ENCODE measurements at regions not wholly inside any gene's neighbourhood (a gene's known extent, or its start where the extent isn't known, plus 50 kb on each side); places are given as distances from the start of the nearest gene placed in this dataset.

- H3K27ac ChIP-seq (ENCODE audit: extremely low read length, insufficient read depth, low read length) = no peak overlapping the region
- no peaks in the 10 kb centered on the region for H3K79me2 ChIP-seq (ENCODE audit: insufficient read depth, low read length)
- ATAC-seq (no peak), DNase-seq (ENCODE audit: low spot score) (no peak), FAIRE-seq (no peak)
- no peak overlapping the region for H3K9ac ChIP-seq (ENCODE audit: insufficient read depth, low read depth, low read length)
- H3K4me2 ChIP-seq (ENCODE audit: low read depth, low read length) = no peak overlapping the region
- no peaks in the 10 kb centered on the region for H3K27me3 ChIP-seq (ENCODE audit: control insufficient read depth in 1 of 2, insufficient read depth in 2 of 2, low read length in 2 of 2)
- H3K4me3 ChIP-seq (replicated peaks in 1 of 3; ENCODE audit: insufficient read depth in 1 of 3, low read depth in 2 of 3, low read length in 3 of 3) = no peak overlapping the region
- peaks cover 31% of the 10 kb centered on the region for H3K9me3 ChIP-seq (ENCODE audit: low read length)
- no TSS peak for BruUV-seq (replicated peaks)
- POLR2A ChIA-PET = no interaction called here
- CTCF ChIA-PET (ENCODE audit: low intra/inter-chr PET ratio, low total read pairs) = no interaction called here
- intact Hi-C loops (cut with micrococcal nuclease; ENCODE audit: unreplicated experiment) (no loop called here), in situ Hi-C loops (cut with HindIII; ENCODE audit: extremely low pct_ligation_motif_present, low pct_unique_long_range_greater_than_20kb) (no loop called here)
- H3K4me1 ChIP-seq (ENCODE audit: insufficient read depth, low read length) = no peaks in the 10 kb centered on the region
- 0% methylated on average over 3 of the region's 3 CpGs for WGBS (ENCODE audit: low lambda C conversion rate)
- no peaks in the 10 kb centered on the region for H3K36me3 ChIP-seq (replicated peaks in 1 of 2; ENCODE audit: control insufficient read depth in 1 of 2, insufficient read depth in 2 of 2, low read length in 2 of 2)
- no peaks in the 10 kb centered on the region for H4K20me1 ChIP-seq (ENCODE audit: insufficient read depth, low read length)
- TF ChIP-seq NFYC (CRISPR knock-in tag; IDR thresholded peaks at IDR 0.05) (no peak), FLYWCH1 (CRISPR knock-in tag; IDR thresholded peaks at IDR 0.05) (no peak)
- H2AFZ ChIP-seq (ENCODE audit: low read length) = no peak overlapping the region
Measured at GRCh38 chrX:144901521-144901920, 345.8 kb upstream of the SPANXN1 start.

GRCh38 chrX:144916785-144917184 is 330.5 kb upstream of the SPANXN1 start:
- Histone ChIP-seq H2AFZ (ENCODE audit: low read length) (no peak overlapping the region), H4K20me1 (ENCODE audit: insufficient read depth, low read length) (no peaks in the 10 kb centered on the region), H3K36me3 (replicated peaks in 1 of 2; ENCODE audit: control insufficient read depth in 1 of 2, insufficient read depth in 2 of 2, low read length in 2 of 2) (no peaks in the 10 kb centered on the region), H3K27me3 (ENCODE audit: control insufficient read depth in 1 of 2, insufficient read depth in 2 of 2, low read length in 2 of 2) (no peaks in the 10 kb centered on the region), H3K9ac (ENCODE audit: insufficient read depth, low read depth, low read length) (no peak overlapping the region), H3K4me3 (replicated peaks in 1 of 3; ENCODE audit: insufficient read depth in 1 of 3, low read depth in 2 of 3, low read length in 3 of 3) (no peak overlapping the region), H3K79me2 (ENCODE audit: insufficient read depth, low read length) (no peaks in the 10 kb centered on the region), H3K4me2 (ENCODE audit: low read depth, low read length) (no peak overlapping the region), H3K4me1 (ENCODE audit: insufficient read depth, low read length) (no peaks in the 10 kb centered on the region), H3K27ac (ENCODE audit: extremely low read length, insufficient read depth, low read length) (no peak overlapping the region), H3K9me3 (ENCODE audit: low read length) (peaks cover 73% of the 10 kb centered on the region)
- no TSS peak for BruUV-seq (replicated peaks)
- 0% methylated on average over 2 of the region's 2 CpGs for WGBS (ENCODE audit: low lambda C conversion rate)
- intact Hi-C loops (cut with micrococcal nuclease; ENCODE audit: unreplicated experiment) = no loop called here
- TF ChIP-seq ZNF12 (CRISPR knock-in tag; IDR thresholded peaks at IDR 0.05) = no peak
- TF ChIP-seq MIXL1 (CRISPR knock-in tag; IDR thresholded peaks at IDR 0.05) = no peak
- TF ChIP-seq ZNF543 (CRISPR knock-in tag; IDR thresholded peaks at IDR 0.05) = no peak
- TF ChIP-seq THAP9 (CRISPR knock-in tag; IDR thresholded peaks at IDR 0.05; ENCODE audit: borderline replicate concordance) = no peak
- TF ChIP-seq MXI1 (IDR thresholded peaks at IDR 0.05; ENCODE audit: borderline replicate concordance, low read depth, low read length) = no peak
- no peak for TF ChIP-seq CHD4 (IDR thresholded peaks at IDR 0.05; ENCODE audit: borderline replicate concordance, low read length)
- TF ChIP-seq RORA (CRISPR knock-in tag; IDR thresholded peaks at IDR 0.05) = no peak
- TF ChIP-seq ZBTB1 (CRISPR knock-in tag; IDR thresholded peaks at IDR 0.05; ENCODE audit: borderline replicate concordance) = no peak
- TF ChIP-seq MTF1 (CRISPR knock-in tag; IDR thresholded peaks at IDR 0.05) = no peak
- TF ChIP-seq ZNF350 (CRISPR knock-in tag; IDR thresholded peaks at IDR 0.05; ENCODE audit: borderline replicate concordance, low read depth) = no peak
- no peak for TF ChIP-seq ZNF441 (CRISPR knock-in tag; IDR thresholded peaks at IDR 0.05; ENCODE audit: borderline replicate concordance)
- no peak for TF ChIP-seq TERF1 (CRISPR knock-in tag; IDR thresholded peaks at IDR 0.05)
- no peak for TF ChIP-seq ZFP36 (IDR thresholded peaks at IDR 0.05; ENCODE audit: borderline replicate concordance, low read depth, low read length, partially characterized antibody)
- no peak for TF ChIP-seq AGO2 (optimal IDR thresholded peaks at IDR 0.05; ENCODE audit: low read depth, low read length)
- ATAC-seq = no peak
- FAIRE-seq = no peak
- ChIA-PET CTCF (ENCODE audit: low intra/inter-chr PET ratio, low total read pairs) (no interaction called here), POLR2A (no interaction called here)
- no peak for DNase-seq (ENCODE audit: low spot score)
- in situ Hi-C loops (cut with HindIII; ENCODE audit: extremely low pct_ligation_motif_present, low pct_unique_long_range_greater_than_20kb) = no loop called here

Data from HepG2 (cell line).